ENCODE measurements at regions not wholly inside any gene's neighbourhood (a gene's known extent, or its start where the extent isn't known, plus 50 kb on each side); places are given as distances from the start of the nearest gene placed in this dataset.

DNA sequence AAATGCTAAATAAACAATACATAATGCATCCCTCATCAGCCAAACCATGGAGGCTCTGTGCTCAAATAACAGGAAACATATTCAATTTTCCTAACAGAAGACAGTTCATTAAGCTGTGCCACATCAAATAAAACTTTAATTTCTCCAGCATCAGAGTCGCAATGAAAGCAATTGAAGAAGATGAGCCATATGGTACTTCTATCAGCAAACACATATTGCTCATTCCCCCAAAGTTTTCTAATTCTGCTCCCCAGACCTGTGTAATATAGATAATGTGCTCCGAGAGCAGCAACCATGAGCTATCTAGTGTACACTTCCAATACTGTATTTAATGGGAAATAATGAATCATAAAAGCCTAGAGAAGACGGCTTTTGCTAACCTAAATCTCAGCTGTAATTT lies 263.2 kb downstream of the MEIS1 start:
- Histone ChIP-seq H3K36me3 (ENCODE audit: control insufficient read depth in 2 of 2, insufficient read depth in 2 of 2, low read length in 2 of 2) (no peaks in the 10 kb centered on the region), H3K4me3 (ENCODE audit: low read length in 2 of 2) (no peak overlapping the region), H3K4me1 (ENCODE audit: control insufficient read depth in 2 of 2, insufficient read depth in 2 of 2, low read length in 2 of 2) (peaks cover 0 to 5% of the 10 kb centered on the region in 2 donors), H3K9me3 (ENCODE audit: control insufficient read depth in 2 of 2, low read length in 2 of 2) (no peaks in the 10 kb centered on the region), H3K27me3 (ENCODE audit: control insufficient read depth in 2 of 2, insufficient read depth in 2 of 2, low read length in 2 of 2) (no peaks in the 10 kb centered on the region), H3K27ac (ENCODE audit: low read depth in 2 of 2, low read length in 2 of 2) (no peak overlapping the region), H3K9ac (ENCODE audit: low read depth in 1 of 2, low read length in 2 of 2) (no peak overlapping the region)

GRCh38 chr2:66698576-66699239 lies 263.8 kb downstream of the MEIS1 start:
- Histone ChIP-seq H3K9me3 (ENCODE audit: control insufficient read depth in 2 of 2, low read length in 2 of 2) (no peaks in the 10 kb centered on the region), H3K27me3 (ENCODE audit: control insufficient read depth in 2 of 2, insufficient read depth in 2 of 2, low read length in 2 of 2) (no peaks in the 10 kb centered on the region), H3K4me1 (ENCODE audit: control insufficient read depth in 2 of 2, insufficient read depth in 2 of 2, low read length in 2 of 2) (peaks cover 0 to 5% of the 10 kb centered on the region in 2 donors), H3K9ac (ENCODE audit: low read depth in 1 of 2, low read length in 2 of 2) (no peak overlapping the region), H3K27ac (ENCODE audit: low read depth in 2 of 2, low read length in 2 of 2) (no peak overlapping the region), H3K4me3 (ENCODE audit: low read length in 2 of 2) (no peak overlapping the region), H3K36me3 (ENCODE audit: control insufficient read depth in 2 of 2, insufficient read depth in 2 of 2, low read length in 2 of 2) (no peaks in the 10 kb centered on the region)

DNA sequence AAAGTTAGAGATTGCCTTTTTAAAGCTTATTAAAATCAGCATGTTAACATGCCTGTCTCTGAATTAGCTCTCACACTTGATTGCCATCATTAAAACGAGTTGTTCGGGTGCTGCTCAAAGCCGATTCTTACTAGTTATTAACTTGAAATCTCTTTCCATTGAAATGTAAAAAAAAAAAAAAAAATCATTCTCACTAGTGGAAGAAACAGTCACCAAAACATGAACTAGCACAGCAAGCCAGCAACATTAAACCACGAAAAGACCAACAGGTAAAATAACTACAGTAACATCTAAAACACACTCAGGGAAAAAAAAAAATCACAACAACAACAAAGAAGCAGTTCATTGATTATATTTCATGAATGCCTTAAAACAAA lies 264.5 kb downstream of the MEIS1 start:
- Histone ChIP-seq H3K9me3 (ENCODE audit: control insufficient read depth in 2 of 2, low read length in 2 of 2) (no peaks in the 10 kb centered on the region), H3K9ac (ENCODE audit: low read depth in 1 of 2, low read length in 2 of 2) (no peak overlapping the region), H3K4me3 (ENCODE audit: low read length in 2 of 2) (no peak overlapping the region), H3K27me3 (ENCODE audit: control insufficient read depth in 2 of 2, insufficient read depth in 2 of 2, low read length in 2 of 2) (no peaks in the 10 kb centered on the region), H3K4me1 (ENCODE audit: control insufficient read depth in 2 of 2, insufficient read depth in 2 of 2, low read length in 2 of 2) (peaks cover 0 to 5% of the 10 kb centered on the region in 2 donors), H3K36me3 (ENCODE audit: control insufficient read depth in 2 of 2, insufficient read depth in 2 of 2, low read length in 2 of 2) (no peaks in the 10 kb centered on the region), H3K27ac (ENCODE audit: low read depth in 2 of 2, low read length in 2 of 2) (no peak overlapping the region)

DNA sequence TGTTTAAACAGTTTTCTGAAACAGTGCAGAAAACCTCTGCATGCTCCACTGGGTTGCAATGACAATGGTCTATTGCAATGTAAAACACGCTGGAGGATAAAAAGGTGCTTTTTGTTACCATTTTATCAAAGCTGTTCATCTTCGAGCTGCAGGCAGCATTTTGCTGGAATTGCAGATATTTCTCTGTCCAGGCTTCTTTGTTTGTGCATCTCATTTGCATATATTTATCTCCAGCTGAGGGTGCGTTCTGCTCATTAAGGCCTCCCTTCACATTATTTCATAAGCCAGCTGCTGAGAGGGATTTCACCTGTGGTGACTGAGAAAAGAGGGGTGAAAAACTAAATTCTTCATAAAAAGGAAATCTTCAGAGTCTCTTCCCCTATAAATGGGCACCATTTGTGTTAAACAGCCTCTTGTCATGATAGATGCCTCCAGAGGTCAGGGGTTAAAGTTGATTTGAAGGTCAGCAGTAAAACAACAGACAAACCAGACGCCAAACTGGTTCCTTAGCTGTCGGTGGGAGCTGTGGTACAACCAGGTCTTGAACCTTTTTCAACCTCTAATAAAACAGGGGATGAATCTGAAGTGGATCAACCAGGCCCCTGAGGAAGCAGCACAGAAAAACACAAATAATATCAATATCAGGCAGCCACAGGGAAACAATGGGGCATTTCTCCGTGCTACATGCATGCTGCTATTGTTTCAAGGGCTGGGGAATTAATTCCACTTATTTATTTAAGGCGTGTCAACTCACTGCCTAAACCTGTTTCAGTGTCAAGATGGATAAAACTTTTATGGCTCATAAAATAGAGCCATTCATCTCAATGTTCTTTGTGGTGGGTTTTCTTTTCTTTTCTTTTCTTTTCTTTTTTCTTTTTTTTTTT lies 265.1 kb downstream of the MEIS1 start:
- Histone ChIP-seq H3K9me3 (ENCODE audit: control insufficient read depth in 2 of 2, low read length in 2 of 2) (no peaks in the 10 kb centered on the region), H3K27ac (ENCODE audit: low read depth in 2 of 2, low read length in 2 of 2) (peak overlapping the region in 1 of 2 donors; percentile 26), H3K4me1 (ENCODE audit: control insufficient read depth in 2 of 2, insufficient read depth in 2 of 2, low read length in 2 of 2) (peaks cover 0 to 5% of the 10 kb centered on the region in 2 donors), H3K27me3 (ENCODE audit: control insufficient read depth in 2 of 2, insufficient read depth in 2 of 2, low read length in 2 of 2) (no peaks in the 10 kb centered on the region), H3K4me3 (ENCODE audit: low read length in 2 of 2) (no peak overlapping the region), H3K36me3 (ENCODE audit: control insufficient read depth in 2 of 2, insufficient read depth in 2 of 2, low read length in 2 of 2) (no peaks in the 10 kb centered on the region), H3K9ac (ENCODE audit: low read depth in 1 of 2, low read length in 2 of 2) (no peak overlapping the region)

GRCh38 chr2:66700677-66701066 lies 265.7 kb downstream of the MEIS1 start:
- no peaks in the 10 kb centered on the region for H3K27me3 ChIP-seq (ENCODE audit: control insufficient read depth in 2 of 2, insufficient read depth in 2 of 2, low read length in 2 of 2)
- H3K4me3 ChIP-seq (ENCODE audit: low read length in 2 of 2) = no peak overlapping the region
- peaks cover 0 to 5% of the 10 kb centered on the region in 2 donors for H3K4me1 ChIP-seq (ENCODE audit: control insufficient read depth in 2 of 2, insufficient read depth in 2 of 2, low read length in 2 of 2)
- no peaks in the 10 kb centered on the region for H3K9me3 ChIP-seq (ENCODE audit: control insufficient read depth in 2 of 2, low read length in 2 of 2)
- H3K27ac ChIP-seq (ENCODE audit: low read depth in 2 of 2, low read length in 2 of 2) = no peak overlapping the region
- H3K36me3 ChIP-seq (ENCODE audit: control insufficient read depth in 2 of 2, insufficient read depth in 2 of 2, low read length in 2 of 2) = no peaks in the 10 kb centered on the region
- H3K9ac ChIP-seq (ENCODE audit: low read depth in 1 of 2, low read length in 2 of 2) = no peak overlapping the region

DNA sequence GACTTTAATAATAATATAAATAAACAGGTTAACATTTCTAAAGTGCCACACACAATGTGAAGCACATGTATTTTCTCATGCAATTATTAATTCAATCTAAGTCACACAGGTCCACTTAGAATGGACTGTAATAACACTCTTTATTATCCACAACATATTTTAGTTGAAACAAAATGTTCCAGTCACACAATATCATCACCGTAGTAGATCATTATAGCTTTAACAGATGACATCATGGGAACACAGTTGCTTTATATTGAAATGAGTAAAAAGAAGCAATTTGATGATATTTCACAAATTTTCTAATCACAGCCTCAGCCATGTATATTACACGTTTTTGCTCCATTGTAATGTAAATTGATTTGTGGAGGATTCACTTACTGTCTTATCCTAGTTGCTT lies 266.3 kb downstream of the MEIS1 start:
- Histone ChIP-seq H3K27me3 (ENCODE audit: control insufficient read depth in 2 of 2, insufficient read depth in 2 of 2, low read length in 2 of 2) (no peaks in the 10 kb centered on the region), H3K27ac (ENCODE audit: low read depth in 2 of 2, low read length in 2 of 2) (peak overlapping the region in 1 of 2 donors; percentile 5)

DNA sequence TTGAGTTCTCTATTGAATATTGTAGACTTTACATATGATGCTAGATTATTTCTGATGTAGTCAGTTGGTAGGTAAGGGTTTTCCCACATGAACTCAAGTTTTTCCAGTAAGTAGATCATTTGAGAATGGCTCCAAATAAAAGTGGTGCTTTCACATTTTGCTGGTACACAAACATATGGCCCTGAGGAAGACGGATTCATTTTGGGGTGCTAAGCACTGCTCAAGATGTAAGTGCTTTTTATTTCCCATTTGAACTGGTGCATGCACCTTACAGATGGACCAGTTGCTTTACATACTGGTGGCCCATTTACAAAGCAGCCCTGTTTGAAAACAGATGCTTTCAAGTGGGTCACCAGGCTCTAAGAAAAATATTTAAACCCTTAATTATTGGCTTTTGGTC lies 266.7 kb downstream of the MEIS1 start:
- peaks cover 0 to 5% of the 10 kb centered on the region in 2 donors for H3K4me1 ChIP-seq (ENCODE audit: control insufficient read depth in 2 of 2, insufficient read depth in 2 of 2, low read length in 2 of 2)
- no peak overlapping the region for H3K4me3 ChIP-seq (ENCODE audit: low read length in 2 of 2)
- no peaks in the 10 kb centered on the region for H3K9me3 ChIP-seq (ENCODE audit: control insufficient read depth in 2 of 2, low read length in 2 of 2)
- no peaks in the 10 kb centered on the region for H3K36me3 ChIP-seq (ENCODE audit: control insufficient read depth in 2 of 2, insufficient read depth in 2 of 2, low read length in 2 of 2)
- no peak overlapping the region for H3K9ac ChIP-seq (ENCODE audit: low read depth in 1 of 2, low read length in 2 of 2)
- no peaks in the 10 kb centered on the region for H3K27me3 ChIP-seq (ENCODE audit: control insufficient read depth in 2 of 2, insufficient read depth in 2 of 2, low read length in 2 of 2)
- peak overlapping the region in 1 of 2 donors; percentile 5 for H3K27ac ChIP-seq (ENCODE audit: low read depth in 2 of 2, low read length in 2 of 2)

More for the DNA sequence above, 266.3 kb downstream of the MEIS1 start:
- Histone ChIP-seq H3K9me3 (ENCODE audit: control insufficient read depth in 2 of 2, low read length in 2 of 2) (no peaks in the 10 kb centered on the region), H3K4me3 (ENCODE audit: low read length in 2 of 2) (no peak overlapping the region), H3K9ac (ENCODE audit: low read depth in 1 of 2, low read length in 2 of 2) (no peak overlapping the region), H3K4me1 (ENCODE audit: control insufficient read depth in 2 of 2, insufficient read depth in 2 of 2, low read length in 2 of 2) (peaks cover 0 to 5% of the 10 kb centered on the region in 2 donors), H3K36me3 (ENCODE audit: control insufficient read depth in 2 of 2, insufficient read depth in 2 of 2, low read length in 2 of 2) (no peaks in the 10 kb centered on the region)

DNA sequence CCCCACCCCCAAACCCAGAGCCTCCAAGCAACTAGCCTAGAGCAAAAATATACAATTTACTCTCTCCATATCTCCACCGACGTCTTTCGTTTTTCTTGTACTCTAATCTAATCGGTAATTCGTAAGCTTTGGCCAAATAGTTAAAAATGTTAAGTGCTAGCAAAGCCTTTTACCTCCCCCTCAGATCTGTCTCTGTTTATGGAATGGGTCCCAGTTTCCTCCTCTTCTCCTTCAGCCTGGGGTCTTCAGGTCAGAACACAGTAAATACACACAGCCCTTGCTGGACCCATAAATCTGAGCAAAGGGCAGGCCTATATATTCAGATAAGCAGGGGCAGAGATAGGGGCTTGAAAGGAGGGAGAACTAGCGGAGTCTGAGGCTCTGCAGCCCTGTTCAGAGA lies 267.4 kb downstream of the MEIS1 start:
- H3K4me3 ChIP-seq (ENCODE audit: low read length in 2 of 2) = no peak overlapping the region
- H3K9ac ChIP-seq (ENCODE audit: low read depth in 1 of 2, low read length in 2 of 2) = no peak overlapping the region
- H3K9me3 ChIP-seq (ENCODE audit: control insufficient read depth in 2 of 2, low read length in 2 of 2) = no peaks in the 10 kb centered on the region
- no peaks in the 10 kb centered on the region for H3K36me3 ChIP-seq (ENCODE audit: control insufficient read depth in 2 of 2, insufficient read depth in 2 of 2, low read length in 2 of 2)
- H3K4me1 ChIP-seq (ENCODE audit: control insufficient read depth in 2 of 2, insufficient read depth in 2 of 2, low read length in 2 of 2) = peaks cover 0 to 5% of the 10 kb centered on the region in 2 donors
- no peak overlapping the region for H3K27ac ChIP-seq (ENCODE audit: low read depth in 2 of 2, low read length in 2 of 2)
- no peaks in the 10 kb centered on the region for H3K27me3 ChIP-seq (ENCODE audit: control insufficient read depth in 2 of 2, insufficient read depth in 2 of 2, low read length in 2 of 2)

- Histone ChIP-seq H3K36me3 (ENCODE audit: control insufficient read depth in 2 of 2, insufficient read depth in 2 of 2, low read length in 2 of 2) (no peaks in the 10 kb centered on the region), H3K4me1 (ENCODE audit: control insufficient read depth in 2 of 2, insufficient read depth in 2 of 2, low read length in 2 of 2) (peaks cover 0 to 5% of the 10 kb centered on the region in 2 donors), H3K9me3 (ENCODE audit: control insufficient read depth in 2 of 2, low read length in 2 of 2) (no peaks in the 10 kb centered on the region), H3K4me3 (ENCODE audit: low read length in 2 of 2) (no peak overlapping the region), H3K9ac (ENCODE audit: low read depth in 1 of 2, low read length in 2 of 2) (no peak overlapping the region), H3K27me3 (ENCODE audit: control insufficient read depth in 2 of 2, insufficient read depth in 2 of 2, low read length in 2 of 2) (no peaks in the 10 kb centered on the region), H3K27ac (ENCODE audit: low read depth in 2 of 2, low read length in 2 of 2) (no peak overlapping the region)
Measured at GRCh38 chr2:66704786-66705185, 269.9 kb downstream of the MEIS1 start.

DNA sequence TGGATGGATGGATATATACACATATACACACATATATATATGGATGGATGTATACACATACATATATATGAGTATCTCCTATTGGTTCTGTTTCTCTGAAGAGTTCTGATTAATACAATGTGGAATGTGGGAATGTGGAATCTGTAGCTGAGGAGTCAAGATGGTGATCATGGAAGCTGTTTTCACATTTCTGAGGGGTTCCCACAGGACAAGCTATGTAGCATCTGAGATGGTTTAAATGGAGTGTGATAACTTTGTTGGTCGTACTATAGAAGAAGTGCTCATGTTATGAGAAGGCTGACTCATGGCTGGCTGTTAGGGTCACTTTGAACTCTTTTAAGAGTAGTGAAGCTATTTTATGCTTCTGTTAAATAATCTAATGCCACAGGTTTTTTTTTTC lies 279.7 kb downstream of the MEIS1 start:
- H3K27ac ChIP-seq (ENCODE audit: low read depth in 2 of 2, low read length in 2 of 2) = no peak overlapping the region

More for the DNA sequence above, 279.7 kb downstream of the MEIS1 start:
- H3K9me3 ChIP-seq (ENCODE audit: control insufficient read depth in 2 of 2, low read length in 2 of 2) = no peaks in the 10 kb centered on the region
- H3K4me1 ChIP-seq (ENCODE audit: control insufficient read depth in 2 of 2, insufficient read depth in 2 of 2, low read length in 2 of 2) = no peaks in the 10 kb centered on the region
- H3K36me3 ChIP-seq (ENCODE audit: control insufficient read depth in 2 of 2, insufficient read depth in 2 of 2, low read length in 2 of 2) = no peaks in the 10 kb centered on the region
- no peak overlapping the region for H3K4me3 ChIP-seq (ENCODE audit: low read length in 2 of 2)
- no peak overlapping the region for H3K9ac ChIP-seq (ENCODE audit: low read depth in 1 of 2, low read length in 2 of 2)
- H3K27me3 ChIP-seq (ENCODE audit: control insufficient read depth in 2 of 2, insufficient read depth in 2 of 2, low read length in 2 of 2) = no peaks in the 10 kb centered on the region

Measured in mucosa of rectum (tissue), 2 donors.